Bronchial epithelial cell (primary cell): ENCODE measurements at regions not wholly inside any gene's neighbourhood (a gene's known extent, or its start where the extent isn't known, plus 50 kb on each side); places are given as distances from the start of the nearest gene placed in this dataset.

Experiments used
- DNase-seq: peaks from one replicate; pipeline ENCODE4 v3.0.0-alpha.2; 2010; ENCODE audit warnings: low read depth
- FAIRE-seq: peaks from 2 replicates; lab custom pipeline; 2011; peaks lifted over from hg19 to GRCh38; lab: Jason Lieb, UNC
- H3K27me3 ChIP-seq: 2 replicates; pipeline ENCODE4 v1.5.1; 2011; ENCODE audit warnings: low read length; ENCODE audit not compliant: control insufficient read depth, insufficient read depth
- H3K36me3 ChIP-seq: 2 replicates; pipeline ENCODE4 v1.5.1; 2011; ENCODE audit warnings: low read length; ENCODE audit not compliant: control insufficient read depth, insufficient read depth
- H3K4me3 ChIP-seq: 2 replicates; pipeline ENCODE4 v1.5.1; 2011; ENCODE audit warnings: mild to moderate bottlenecking, low read depth, low read length, control low read depth
- CTCF ChIP-seq: IDR thresholded peaks from 2 replicates; pipeline ENCODE4 v1.5.1; 2011; ENCODE audit warnings: mild to moderate bottlenecking, moderate library complexity, low read length, control low read depth, inconsistent platforms; ENCODE audit not compliant: insufficient read depth, severe bottlenecking

DNA sequence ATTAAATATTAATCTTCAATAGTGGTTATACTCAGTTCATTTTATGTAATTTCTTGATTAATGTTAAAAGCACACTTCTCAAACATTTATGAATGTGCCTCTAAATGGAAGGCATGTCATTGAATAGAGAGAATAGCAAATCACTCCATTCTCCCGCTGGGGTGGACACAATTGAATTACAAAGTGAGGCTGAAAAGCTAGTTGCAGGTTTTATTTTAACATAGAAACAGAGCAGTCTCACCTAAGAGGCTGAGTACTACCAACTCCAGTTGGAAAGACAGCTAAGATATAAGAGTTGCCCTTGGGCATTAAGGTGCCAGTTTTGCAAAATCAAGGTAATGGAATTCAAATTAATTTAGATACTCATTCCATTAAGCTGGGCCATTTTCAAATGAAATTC lies 147.2 kb downstream of the PCSK1 start:
- Histone ChIP-seq H3K36me3 (no peaks in the 10 kb centered on the region), H3K27me3 (no peaks in the 10 kb centered on the region), H3K4me3 (no peak overlapping the region)
- FAIRE-seq (no peak), DNase-seq (no peak)
- TF ChIP-seq CTCF: no peak

DNA sequence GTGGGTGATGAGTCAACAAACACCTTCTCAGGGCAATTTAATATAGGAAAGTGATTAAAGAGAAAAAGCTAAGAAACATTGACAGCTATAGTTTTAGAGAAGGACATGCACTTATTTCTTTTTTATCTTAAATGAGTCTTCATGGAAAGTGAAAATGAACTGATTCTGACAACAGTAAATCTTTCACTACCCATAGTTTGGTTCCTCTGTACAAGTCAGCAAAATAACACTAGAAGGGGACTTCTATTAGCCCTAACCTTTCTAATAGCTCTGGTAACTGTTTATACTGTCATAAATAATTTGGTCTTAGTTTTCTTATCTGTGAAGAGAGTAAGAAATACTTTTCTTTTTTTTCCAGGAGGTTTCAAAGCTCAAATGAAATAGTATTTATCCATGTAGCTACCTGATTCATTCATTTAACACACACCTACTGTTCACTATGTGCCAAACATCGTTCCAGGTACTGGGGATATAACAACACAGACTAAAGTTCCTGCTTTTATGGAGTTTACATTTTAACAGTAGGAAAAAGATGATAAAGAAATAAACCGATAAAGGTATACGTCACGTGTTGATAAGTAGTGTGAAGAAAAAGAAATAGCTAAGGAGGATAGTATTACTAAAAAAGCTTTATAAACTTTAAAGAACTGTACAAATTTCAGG lies 148.2 kb downstream of the PCSK1 start:
- DNase-seq: no peak
- no peak for TF ChIP-seq CTCF
- no peak for FAIRE-seq
- no peaks in the 10 kb centered on the region for H3K27me3 ChIP-seq
- H3K4me3 ChIP-seq: no peak overlapping the region
- no peaks in the 10 kb centered on the region for H3K36me3 ChIP-seq

DNA sequence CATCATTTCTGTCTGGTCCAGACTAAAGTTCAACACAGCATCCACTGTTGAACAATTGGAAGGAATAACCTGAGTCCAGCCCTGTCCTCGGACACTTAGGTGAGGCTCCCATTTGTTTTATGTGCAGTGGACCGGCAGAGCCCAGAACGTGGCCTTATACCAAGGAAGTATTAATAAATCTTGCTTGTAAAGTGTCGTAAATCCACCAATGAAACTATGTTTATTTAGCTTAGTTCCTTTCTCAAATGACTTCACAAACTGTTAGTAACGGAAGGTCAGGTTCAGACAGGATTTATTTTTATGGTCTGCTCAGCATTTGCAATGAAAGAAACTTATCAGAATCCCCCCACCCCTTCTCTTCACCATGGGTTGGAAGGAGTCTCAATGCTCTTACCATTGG lies 149.5 kb downstream of the PCSK1 start:
- TF ChIP-seq CTCF: no peak
- FAIRE-seq (no peak), DNase-seq (no peak)
- H3K36me3 ChIP-seq: no peaks in the 10 kb centered on the region
- no peaks in the 10 kb centered on the region for H3K27me3 ChIP-seq
- H3K4me3 ChIP-seq: no peak overlapping the region

- DNase-seq (no peak), FAIRE-seq (no peak)
- H3K36me3 ChIP-seq: no peaks in the 10 kb centered on the region
- no peak for TF ChIP-seq CTCF
- no peak overlapping the region for H3K4me3 ChIP-seq
- H3K27me3 ChIP-seq: no peaks in the 10 kb centered on the region
Measured at GRCh38 chr5:96282020-96282419, 151.0 kb downstream of the PCSK1 start.

GRCh38 chr5:96280946-96281393 lies 152.1 kb downstream of the PCSK1 start:
- Histone ChIP-seq H3K27me3 (no peaks in the 10 kb centered on the region), H3K4me3 (no peak overlapping the region), H3K36me3 (no peaks in the 10 kb centered on the region)
- no peak for FAIRE-seq
- DNase-seq: peak; percentile 78
- TF ChIP-seq CTCF: no peak
